H1 (cell line): ENCODE measurements at regions not wholly inside any gene's neighbourhood (a gene's known extent, or its start where the extent isn't known, plus 50 kb on each side); places are given as distances from the start of the nearest gene placed in this dataset.

Experiments
- CTCF ChIA-PET: fragments of 300-600 bp; sonication (Branson Sonifier 250); formaldehyde crosslinking; loops from one replicate; lab custom pipeline; 2021; ENCODE audit not compliant: partially characterized antibody; lab: Charles Lee
- POLR2A ChIA-PET: fragments of 300-600 bp; sonication (Branson Sonifier 250); formaldehyde crosslinking; loops from one replicate; lab custom pipeline; 2021; ENCODE audit warnings: inconsistent platforms; ENCODE audit not compliant: partially characterized antibody; lab: Charles Lee
- DNase-seq, 2 experiments: peaks; one replicate each; pipeline versions ENCODE4 v3.0.0 to v3.0.0-alpha.2; 2010 to 2022; ENCODE audit warnings: low spot score in 2 of 2, low read depth in 1 of 2, mixed read lengths in 1 of 2
- FAIRE-seq: peaks from 2 replicates; lab custom pipeline; 2011; peaks lifted over from hg19 to GRCh38; lab: Jason Lieb, UNC
- H2AFZ ChIP-seq: 2 replicates; pipeline ENCODE4 v1.8.1; 2012; ENCODE audit warnings: low read length, inconsistent platforms
- H2AK5ac ChIP-seq: 2 replicates; pipeline ENCODE4 v1.6.1; 2013; ENCODE audit warnings: low read depth, low read length
- H2BK120ac ChIP-seq: replicated peaks from 2 replicates; pipeline ENCODE3; 2013; ENCODE audit warnings: low read depth, low read length, inconsistent platforms
- H2BK12ac ChIP-seq: 2 replicates; pipeline ENCODE4 v1.6.1; 2013; ENCODE audit warnings: low read depth, low read length
- H2BK15ac ChIP-seq: 2 replicates; pipeline ENCODE4 v1.6.1; 2013; ENCODE audit warnings: low read length
- H2BK20ac ChIP-seq: 2 replicates; pipeline ENCODE4 v1.6.1; 2013; ENCODE audit warnings: low read length
- H2BK5ac ChIP-seq: 2 replicates; pipeline ENCODE4 v1.6.1; 2013; ENCODE audit warnings: low read depth, low read length
- H3K14ac ChIP-seq: 2 replicates; pipeline ENCODE4 v1.6.1; 2013; ENCODE audit warnings: inconsistent platforms; ENCODE audit not compliant: insufficient read length
- H3K18ac ChIP-seq: 2 replicates; pipeline ENCODE4 v1.6.1; 2013; ENCODE audit warnings: low read length; ENCODE audit errors: extremely low read depth
- H3K23ac ChIP-seq: 2 replicates; pipeline ENCODE4 v1.6.1; 2013; ENCODE audit warnings: inconsistent platforms; ENCODE audit not compliant: insufficient read length
- H3K23me2 ChIP-seq: 2 replicates; pipeline ENCODE4 v1.6.1; 2013; ENCODE audit warnings: low read depth, low read length
- H3K27ac ChIP-seq: 2 replicates; pipeline ENCODE4 v1.6.1; 2011; ENCODE audit warnings: low read depth, low read length, inconsistent platforms
- H3K27me3 ChIP-seq, 4 experiments: replicated peaks in 1 of 4; 1 replicate in 1 of 4; 2 replicates in 3 of 4; pipeline versions ENCODE4 v1.6.1 to v1.8.1; 2011 to 2013; ENCODE audit warnings: low read length in 3 of 4, mild to moderate bottlenecking in 3 of 4, inconsistent platforms in 2 of 4, mixed read lengths in 2 of 4, moderate library complexity in 1 of 4; ENCODE audit not compliant: control insufficient read depth in 3 of 4, insufficient read depth in 3 of 4; ENCODE audit errors: extremely low read depth in 1 of 4
- H3K36me3 ChIP-seq, 4 experiments: 2 replicates each; pipeline versions ENCODE4 v1.6.1 to v1.8.1; 2011 to 2013; ENCODE audit warnings: mild to moderate bottlenecking in 4 of 4, low read length in 3 of 4, moderate library complexity in 2 of 4, control low read depth in 1 of 4, inconsistent platforms in 1 of 4; ENCODE audit not compliant: insufficient read depth in 4 of 4, control insufficient read depth in 2 of 4
- H3K4ac ChIP-seq: replicated peaks from 2 replicates; pipeline ENCODE3; 2013; ENCODE audit warnings: low read length, low read depth, mixed read lengths, inconsistent platforms; ENCODE audit not compliant: insufficient read length
- H3K4me1 ChIP-seq, 4 experiments: replicated peaks in 1 of 4; 1 replicate in 1 of 4; 2 replicates in 3 of 4; pipeline versions ENCODE4 v1.6.1 to v1.8.1; 2011 to 2013; ENCODE audit warnings: low read length in 3 of 4, inconsistent platforms in 2 of 4, mixed read lengths in 1 of 4; ENCODE audit not compliant: insufficient read depth in 4 of 4, control insufficient read depth in 3 of 4
- H3K4me2 ChIP-seq, 2 experiments: 2 replicates each; pipeline versions ENCODE4 v1.6.1 to v1.8.1; 2011 to 2013; ENCODE audit warnings: low read depth in 2 of 2, low read length in 2 of 2, control low read depth in 1 of 2, inconsistent platforms in 1 of 2, mild to moderate bottlenecking in 1 of 2; ENCODE audit not compliant: insufficient read depth in 1 of 2
- H3K4me3 ChIP-seq, 4 experiments: fragments of 200-600, 300-600 bp in 1 of 4; sonication (generic), shearing (Covaris generic), sonication (Bioruptor Twin) in 1 of 4; 2 replicates each; pipeline versions ENCODE4 v1.5.1 to v1.8.1; 2011 to 2016; ENCODE audit warnings: low read length in 4 of 4, low read depth in 3 of 4, control low read depth in 2 of 4, inconsistent platforms in 2 of 4, mild to moderate bottlenecking in 2 of 4, mixed read lengths in 1 of 4, moderate library complexity in 1 of 4; ENCODE audit not compliant: insufficient read depth in 2 of 4; ENCODE audit errors: extremely low read depth in 1 of 4
- H3K56ac ChIP-seq: replicated peaks from 2 replicates; pipeline ENCODE3; 2013; ENCODE audit warnings: low read depth, mild to moderate bottlenecking, mixed read lengths, low read length, inconsistent platforms; ENCODE audit not compliant: insufficient read length
- H3K79me1 ChIP-seq: 2 replicates; pipeline ENCODE4 v1.6.1; 2013; ENCODE audit warnings: low read depth, low read length, control low read depth
- H3K79me2 ChIP-seq, 2 experiments: 2 replicates each; pipeline versions ENCODE4 v1.6.1 to v1.8.1; 2012 to 2013; ENCODE audit warnings: low read length in 2 of 2, mild to moderate bottlenecking in 2 of 2, inconsistent platforms in 1 of 2; ENCODE audit not compliant: insufficient read depth in 2 of 2, control insufficient read depth in 1 of 2
- H3K9ac ChIP-seq, 4 experiments: replicated peaks in 1 of 4; 1 replicate in 1 of 4; 2 replicates in 3 of 4; pipeline versions ENCODE4 v1.6.1 to v1.8.1; 2011 to 2013; ENCODE audit warnings: low read depth in 3 of 4, low read length in 3 of 4, control low read depth in 2 of 4, mild to moderate bottlenecking in 2 of 4, moderate library complexity in 2 of 4, inconsistent platforms in 1 of 4; ENCODE audit errors: extremely low read depth in 1 of 4
- H3K9me3 ChIP-seq, 2 experiments: 2 replicates each; pipeline versions ENCODE4 v1.6.1 to v1.8.1; 2012 to 2013; ENCODE audit warnings: mild to moderate bottlenecking in 2 of 2, moderate library complexity in 2 of 2, control low read depth in 1 of 2, inconsistent platforms in 1 of 2, low read depth in 1 of 2, low read length in 1 of 2, mixed read lengths in 1 of 2; ENCODE audit not compliant: insufficient read depth in 2 of 2
- H4K20me1 ChIP-seq, 2 experiments: replicated peaks in 1 of 2; 2 replicates each; pipeline versions ENCODE3 to v1.8.1; 2011 to 2013; ENCODE audit warnings: inconsistent platforms in 2 of 2, low read length in 2 of 2, mild to moderate bottlenecking in 1 of 2; ENCODE audit not compliant: insufficient read depth in 2 of 2, control insufficient read depth in 1 of 2
- H4K5ac ChIP-seq: 2 replicates; pipeline ENCODE4 v1.6.1; 2013; ENCODE audit warnings: low read length, low read depth, mixed read lengths, inconsistent platforms; ENCODE audit not compliant: insufficient read length
- H4K8ac ChIP-seq: 2 replicates; pipeline ENCODE4 v1.8.0; 2013; ENCODE audit warnings: mild to moderate bottlenecking, moderate library complexity, low read length, inconsistent platforms; ENCODE audit not compliant: insufficient read depth; ENCODE audit errors: extremely low read depth
- H4K91ac ChIP-seq: replicated peaks from 2 replicates; pipeline ENCODE3; 2013; ENCODE audit warnings: low read length, mixed read lengths, inconsistent platforms; ENCODE audit not compliant: insufficient read length
- BCL11A ChIP-seq, 2 experiments: IDR thresholded peaks; one replicate each; pipeline ENCODE4 v1.6.1; 2011; ENCODE audit warnings: low read depth in 2 of 2, low read length in 2 of 2, mild to moderate bottlenecking in 2 of 2
- TEAD4 ChIP-seq: IDR thresholded peaks from 2 replicates; pipeline ENCODE4 v1.6.1; 2012; ENCODE audit warnings: low read depth, low read length, inconsistent platforms, mixed read lengths
- WGBS, 2 experiments: shearing (Covaris generic) in 1 of 2; methylation state at CpG; one replicate each; pipeline versions ENCODE4 v1.1.6 to v1.1.7; 2013 to 2015; ENCODE audit warnings: low lambda C conversion rate in 2 of 2, mixed read lengths in 2 of 2, inconsistent platforms in 1 of 2, low coverage in 1 of 2, missing lambda C conversion rate in 1 of 2; ENCODE audit not compliant: insufficient replicate concordance in 2 of 2, insufficient coverage in 1 of 2, insufficient read length in 1 of 2; ENCODE audit errors: extremely low coverage in 1 of 2, missing lambda C conversion rate in 1 of 2; 5-methylcytosine and 5-hydroxymethylcytosine counted together

GRCh38 chr12:90020436-90020835 is 311.8 kb upstream of the ATP2B1 start:
- Histone ChIP-seq H2BK12ac (no peak overlapping the region), H2BK120ac (no peak overlapping the region), H3K4me3 (no peak overlapping the region), H3K9ac (no peak overlapping the region), H3K23me2 (no peaks in the 10 kb centered on the region), H3K4ac (no peak overlapping the region), H3K4me1 (peaks cover 0 to 2% (median 0%) of the 10 kb centered on the region in 4 experiments; a peak in 1 of 7 replicates), H3K27me3 (no peaks in the 10 kb centered on the region), H2AFZ (no peak overlapping the region), H3K9me3 (no peaks in the 10 kb centered on the region), H3K56ac (no peak overlapping the region), H3K4me2 (no peak overlapping the region), H3K18ac (no peak overlapping the region), H3K79me1 (no peaks in the 10 kb centered on the region), H3K23ac (no peak overlapping the region), H4K8ac (no peak overlapping the region), H2BK20ac (no peak overlapping the region), H4K5ac (no peak overlapping the region), H2AK5ac (no peak overlapping the region), H3K14ac (no peak overlapping the region), H4K20me1 (no peaks in the 10 kb centered on the region), H2BK15ac (no peak overlapping the region), H2BK5ac (no peak overlapping the region), H3K27ac (no peak overlapping the region), H3K79me2 (no peaks in the 10 kb centered on the region), H3K36me3 (no peaks in the 10 kb centered on the region), H4K91ac (no peak overlapping the region)
- ChIA-PET POLR2A (no interaction called here), CTCF (interaction anchor here (0.6 to 1.5 kb wide), 4 partner anchors 11 to 181 kb away, joined by 3 to 7 read pairs (median 3); no protein-coding TSS in a partner anchor)
- no peak for DNase-seq
- no peak for FAIRE-seq
- WGBS, 2 experiments: 94% methylated on average over 2 of the region's 2 CpGs; no CpG with 5 or more reads in 1 of the 2 experiments
- no peak for TF ChIP-seq TEAD4
- no peak for TF ChIP-seq BCL11A (IDR thresholded peaks at IDR 0.05; ENCODE audit: low read depth in 2 of 2, low read length in 2 of 2)
